GM21528 (cell line): ENCODE measurements at regions not wholly inside any gene's neighbourhood (a gene's known extent, or its start where the extent isn't known, plus 50 kb on each side); places are given as distances from the start of the nearest gene placed in this dataset.
"Not testable (repeated sequence)": the region's sequence is repeated elsewhere in the genome, so short reads cannot be mapped to it uniquely, and the experiment has no call there.

Source experiments
- ATAC-seq: cut with Tn5 transposase; IDR thresholded peaks from one replicate; pipeline ENCODE4 v1.9.1; 2021; ENCODE audit warnings: mild to moderate bottlenecking, moderate library complexity; ENCODE audit not compliant: unreplicated experiment, low FRiP score

- no peak for ATAC-seq
These were observed 1188.3 kb downstream of the BRINP3 start for GRCh38 chr1:189289346-189289745.

GRCh38 chr1:189301235-189301634 is 1176.4 kb downstream of the BRINP3 start:
- ATAC-seq = no peak

DNA sequence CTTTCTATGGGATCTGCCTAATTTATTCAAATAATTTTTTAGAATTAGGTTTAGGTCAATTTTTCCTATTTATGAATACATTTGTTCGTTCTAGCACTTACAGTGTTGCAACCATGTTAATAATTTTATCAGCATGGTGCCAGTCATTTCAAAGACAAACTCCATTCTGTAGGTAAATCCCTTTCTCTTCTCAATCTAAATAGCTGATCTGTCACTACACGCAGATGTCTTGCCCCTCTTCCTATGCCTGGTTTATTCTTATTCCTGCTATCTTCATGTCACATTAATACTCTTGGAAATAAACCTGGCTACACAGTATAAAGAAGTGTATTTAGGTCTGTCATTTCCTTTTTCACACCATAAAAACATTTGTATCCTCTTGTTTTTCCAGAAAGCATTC is 1172.4 kb downstream of the BRINP3 start:
- no peak for ATAC-seq

DNA sequence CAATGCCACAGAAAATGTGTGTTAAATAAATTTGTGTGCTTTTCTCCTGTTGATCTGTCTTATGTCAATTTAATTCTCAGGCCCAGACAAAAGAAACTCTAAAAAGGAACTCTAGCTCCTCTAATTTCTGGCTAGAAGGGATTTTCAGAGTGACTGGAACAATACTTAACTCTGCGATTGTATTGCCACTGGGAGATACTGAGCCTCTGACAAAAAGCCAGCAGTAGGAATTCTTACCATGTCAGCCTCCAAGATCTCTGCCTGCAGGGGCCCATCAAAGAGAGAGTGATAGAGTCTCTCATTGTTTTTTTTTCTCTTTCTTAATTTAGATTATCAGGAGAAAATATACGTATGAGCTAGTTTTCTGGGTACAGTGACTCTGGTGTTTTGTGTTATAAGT is 1165.7 kb downstream of the BRINP3 start:
- ATAC-seq = no peak

GRCh38 chr1:189312499-189312898 is 1165.2 kb downstream of the BRINP3 start:
- ATAC-seq = no peak

- ATAC-seq = no peak
These were observed 1164.2 kb downstream of the BRINP3 start for GRCh38 chr1:189313488-189313887.

DNA sequence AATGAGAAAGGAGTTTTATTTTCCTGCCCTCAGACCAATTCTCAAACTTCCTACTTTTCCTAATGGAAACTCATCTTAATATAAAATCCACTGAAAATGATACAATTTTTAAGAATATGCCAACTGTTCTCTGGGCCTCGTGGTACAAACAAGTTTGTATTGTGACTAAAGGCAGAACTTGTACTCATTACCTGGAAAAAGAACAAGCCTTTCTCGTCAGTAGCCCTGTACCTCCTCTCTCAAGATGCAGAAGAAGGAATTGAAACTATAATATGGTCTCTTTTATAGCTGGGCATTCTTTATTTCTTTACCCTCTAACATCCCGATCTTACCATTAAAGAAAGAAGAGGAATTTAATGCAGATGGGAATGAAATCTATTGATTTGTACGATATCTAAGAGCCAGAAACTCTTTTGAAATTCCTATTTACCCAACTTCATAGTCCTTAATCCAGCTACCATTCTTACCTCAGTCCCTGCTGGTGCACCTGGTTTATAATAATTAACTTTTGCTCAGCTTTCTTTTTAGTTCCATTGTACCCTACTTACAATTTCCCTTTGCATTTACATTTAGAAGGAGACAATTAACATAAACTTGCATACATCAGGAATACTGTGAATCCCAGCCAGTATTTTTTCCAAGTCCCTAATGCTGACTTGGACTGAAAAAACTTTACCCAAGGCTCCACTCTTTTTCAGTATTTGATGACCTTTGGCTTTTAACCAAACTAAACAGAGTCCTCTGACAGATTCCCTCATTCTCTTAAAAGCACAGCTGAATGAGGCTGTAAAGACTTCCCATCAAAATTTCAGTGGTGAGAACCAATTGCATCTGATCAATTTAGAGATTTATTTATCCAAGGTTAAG is 1162.4 kb downstream of the BRINP3 start:
- no peak for ATAC-seq

- no peak for ATAC-seq
These were observed 1154.6 kb downstream of the BRINP3 start for GRCh38 chr1:189323091-189323490.

- ATAC-seq = not testable (repeated sequence)
These were observed 1146.6 kb downstream of the BRINP3 start for GRCh38 chr1:189331071-189331470.

DNA sequence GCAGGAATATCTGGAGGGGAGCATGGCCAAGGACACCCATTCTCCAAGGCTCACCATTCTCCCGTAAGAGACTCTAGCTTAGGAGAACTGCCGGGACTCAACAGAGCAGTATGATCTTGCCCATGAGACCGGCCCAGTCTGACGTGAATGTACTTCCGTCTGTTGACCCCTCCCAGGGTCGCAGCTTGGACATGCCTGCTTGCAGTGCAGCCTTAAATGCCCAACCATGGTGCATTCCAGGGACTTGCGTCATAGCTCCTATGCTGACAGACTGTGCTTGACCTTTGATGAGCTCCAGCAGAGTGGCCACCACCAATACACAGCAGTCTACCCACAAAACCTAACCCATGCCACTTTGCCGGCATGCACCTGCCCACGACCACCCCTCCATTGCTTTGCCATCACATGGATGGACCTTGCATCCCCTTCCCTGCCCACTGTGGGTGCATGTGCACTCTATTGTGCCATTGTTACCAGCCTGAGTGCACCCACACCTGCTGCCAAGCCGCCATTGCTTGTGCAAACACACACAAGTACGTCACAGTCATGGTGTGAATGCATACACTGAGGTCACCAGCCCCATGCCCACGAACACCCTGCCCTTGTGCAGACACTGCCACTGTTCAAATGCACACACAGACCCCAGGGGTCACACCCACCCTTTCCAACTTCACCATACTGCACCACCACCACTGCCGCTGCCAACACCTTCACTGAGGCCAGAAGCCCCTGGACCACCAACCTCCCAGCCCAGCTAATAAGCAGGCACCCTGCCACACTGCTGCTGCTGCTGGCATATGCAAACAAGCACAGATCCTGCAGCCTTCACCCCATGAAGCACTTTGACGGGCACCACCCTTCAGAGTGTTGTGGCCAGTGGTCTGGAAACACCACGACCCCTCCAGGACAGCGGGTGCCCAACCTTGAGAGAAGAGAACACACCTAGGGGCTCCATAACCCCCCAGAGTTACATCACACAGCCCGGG is 1141.3 kb downstream of the BRINP3 start:
- no peak for ATAC-seq

DNA sequence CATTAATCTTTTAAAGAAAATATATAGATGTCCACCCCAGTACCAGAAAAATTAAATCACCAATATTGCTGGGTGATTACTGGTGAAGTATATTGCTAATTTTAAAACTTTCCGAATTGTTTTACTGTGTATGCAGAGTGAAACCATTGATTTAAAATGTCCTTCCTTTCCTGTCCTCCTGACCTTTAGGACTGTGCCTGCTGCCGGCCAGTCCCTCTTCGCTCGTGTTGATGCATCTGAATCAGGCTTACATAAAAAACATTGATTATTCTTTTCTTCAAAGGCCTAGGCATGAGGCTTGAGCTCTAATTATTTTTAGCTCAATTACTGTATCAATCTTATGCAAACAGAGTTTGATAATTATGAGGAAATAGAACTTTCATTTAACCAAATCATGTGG is 1128.1 kb downstream of the BRINP3 start:
- no peak for ATAC-seq

GRCh38 chr1:189350983-189351616 is 1126.6 kb downstream of the BRINP3 start:
- no peak for ATAC-seq

- ATAC-seq = no peak
These were observed 1125.7 kb downstream of the BRINP3 start for GRCh38 chr1:189351960-189352359.

DNA sequence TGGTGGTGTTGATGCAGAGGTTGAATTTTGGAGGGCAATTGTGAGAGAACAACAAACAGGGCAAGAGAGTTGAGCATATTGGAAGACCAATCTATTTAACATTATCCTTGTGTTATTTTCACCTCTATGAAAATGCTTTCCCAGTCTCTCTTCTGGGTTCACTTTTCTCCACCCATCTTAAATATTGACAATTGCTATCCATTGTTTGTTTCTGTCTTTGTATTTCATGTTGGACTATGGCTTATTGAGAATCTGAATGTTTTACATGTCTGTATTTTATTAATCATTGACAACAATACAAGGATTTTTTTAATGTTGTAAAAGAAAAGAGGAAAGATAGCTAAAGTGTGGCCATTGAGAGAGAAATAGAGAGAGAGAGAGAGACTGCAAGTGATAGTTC is 1121.5 kb downstream of the BRINP3 start:
- no peak for ATAC-seq

DNA sequence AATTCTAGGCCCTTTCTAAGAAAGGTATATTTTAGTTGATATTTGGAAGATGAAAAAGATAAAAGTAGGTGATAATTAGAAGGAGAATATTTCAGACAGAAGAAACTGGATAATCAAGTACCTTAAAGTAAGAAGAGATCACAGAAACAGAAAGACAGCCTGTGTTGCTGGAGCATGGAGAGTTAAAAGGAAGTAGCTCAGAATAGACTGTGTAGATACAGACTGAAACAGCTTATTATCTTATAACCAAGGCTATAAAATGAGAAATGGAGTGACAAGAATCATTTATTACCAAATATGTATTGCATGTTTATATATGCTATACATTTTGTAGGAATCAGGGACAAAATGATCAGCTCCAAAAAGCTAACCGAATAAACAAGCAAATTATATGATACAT is 1120.3 kb downstream of the BRINP3 start:
- no peak for ATAC-seq

GRCh38 chr1:189369612-189370011 is 1108.1 kb downstream of the BRINP3 start:
- no peak for ATAC-seq

DNA sequence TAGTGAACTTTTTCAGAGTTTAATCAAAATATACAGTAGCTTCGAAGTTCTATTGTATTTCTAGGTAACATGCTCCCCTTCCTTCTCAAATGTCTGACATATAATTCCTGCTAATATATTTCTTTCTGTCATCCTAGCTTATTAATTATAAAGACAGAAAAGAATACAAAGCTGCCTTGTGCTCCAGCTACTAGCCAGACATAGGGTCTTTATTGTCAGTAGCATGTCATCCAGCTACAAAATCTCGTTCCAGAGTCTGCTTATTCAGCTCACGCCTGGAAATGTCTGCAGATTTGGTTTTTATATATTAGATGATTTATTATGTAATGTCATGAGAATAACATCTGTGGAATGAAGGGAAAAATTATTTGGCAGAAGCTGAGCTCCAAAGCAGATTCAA is 1102.8 kb downstream of the BRINP3 start:
- ATAC-seq = no peak

- no peak for ATAC-seq
These were observed 1072.2 kb downstream of the BRINP3 start for GRCh38 chr1:189405419-189405818.

GRCh38 chr1:189409774-189410173 is 1067.9 kb downstream of the BRINP3 start:
- ATAC-seq = no peak

- no peak for ATAC-seq
These were observed 1052.8 kb downstream of the BRINP3 start for GRCh38 chr1:189424746-189425331.
